C4-2B (cell line): ENCODE measurements at regions not wholly inside any gene's neighbourhood (a gene's known extent, or its start where the extent isn't known, plus 50 kb on each side); places are given as distances from the start of the nearest gene placed in this dataset.

ENCODE experiments used
- H3K27ac ChIP-seq: fragments of 450-650 bp; 2 replicates; pipeline ENCODE4 v1.5.1; 2017
- ZFX ChIP-seq: fragments of 450-650 bp; IDR thresholded peaks from 2 replicates; pipeline ENCODE4 v1.6.1; 2017
- TF ChIP-seq, protein P1 (sequence below): fragments of 450-650 bp; conservative IDR thresholded peaks from 2 replicates; pipeline ENCODE4 v1.5.1; 2017; ENCODE audit warnings: mild to moderate bottlenecking

DNA sequence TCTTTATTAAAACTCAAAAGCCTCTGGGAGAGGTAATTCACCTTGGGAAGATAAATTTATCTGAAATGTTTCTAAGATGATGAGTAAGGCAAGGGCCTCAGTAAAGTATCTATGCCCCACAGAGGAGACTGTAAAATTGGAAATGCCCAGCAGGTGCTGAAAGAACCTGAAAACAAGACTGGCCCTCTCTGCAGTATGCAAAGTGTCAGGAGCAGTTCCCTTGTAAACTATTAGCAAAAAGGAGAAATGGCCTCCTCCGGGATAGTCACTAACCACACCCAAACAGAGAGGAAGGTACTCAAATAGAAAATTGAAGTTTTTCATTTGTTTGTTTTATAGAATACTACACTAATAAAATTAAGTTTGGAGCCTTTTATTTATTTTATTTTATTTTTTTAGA, 81.2 kb downstream of the FZD1 start:
- H3K27ac ChIP-seq = no peak overlapping the region
- TF ChIP-seq, protein P1, sequence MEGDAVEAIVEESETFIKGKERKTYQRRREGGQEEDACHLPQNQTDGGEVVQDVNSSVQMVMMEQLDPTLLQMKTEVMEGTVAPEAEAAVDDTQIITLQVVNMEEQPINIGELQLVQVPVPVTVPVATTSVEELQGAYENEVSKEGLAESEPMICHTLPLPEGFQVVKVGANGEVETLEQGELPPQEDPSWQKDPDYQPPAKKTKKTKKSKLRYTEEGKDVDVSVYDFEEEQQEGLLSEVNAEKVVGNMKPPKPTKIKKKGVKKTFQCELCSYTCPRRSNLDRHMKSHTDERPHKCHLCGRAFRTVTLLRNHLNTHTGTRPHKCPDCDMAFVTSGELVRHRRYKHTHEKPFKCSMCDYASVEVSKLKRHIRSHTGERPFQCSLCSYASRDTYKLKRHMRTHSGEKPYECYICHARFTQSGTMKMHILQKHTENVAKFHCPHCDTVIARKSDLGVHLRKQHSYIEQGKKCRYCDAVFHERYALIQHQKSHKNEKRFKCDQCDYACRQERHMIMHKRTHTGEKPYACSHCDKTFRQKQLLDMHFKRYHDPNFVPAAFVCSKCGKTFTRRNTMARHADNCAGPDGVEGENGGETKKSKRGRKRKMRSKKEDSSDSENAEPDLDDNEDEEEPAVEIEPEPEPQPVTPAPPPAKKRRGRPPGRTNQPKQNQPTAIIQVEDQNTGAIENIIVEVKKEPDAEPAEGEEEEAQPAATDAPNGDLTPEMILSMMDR = no peak
- TF ChIP-seq ZFX = no peak

DNA sequence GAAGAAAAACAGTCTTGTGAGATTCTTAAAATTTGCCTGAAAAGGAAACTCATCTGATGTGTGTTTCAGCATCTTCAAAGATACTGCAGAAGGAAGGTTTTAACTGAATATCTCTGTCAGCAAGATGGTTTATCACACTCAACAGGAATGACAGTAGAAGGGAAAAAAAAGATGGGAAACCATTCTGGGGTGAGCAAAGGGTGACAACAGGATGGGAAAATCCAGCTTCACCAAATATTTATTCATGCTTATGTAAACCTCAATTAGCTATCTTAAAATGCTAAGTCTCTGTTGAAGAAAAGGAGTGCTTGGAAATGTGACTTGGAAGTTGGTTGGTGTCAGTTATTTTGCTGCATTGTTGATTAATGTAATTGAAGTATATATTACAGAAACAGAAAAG, 82.2 kb downstream of the FZD1 start:
- no peak overlapping the region for H3K27ac ChIP-seq
- TF ChIP-seq ZFX = no peak
- TF ChIP-seq, protein P1 = no peak

DNA sequence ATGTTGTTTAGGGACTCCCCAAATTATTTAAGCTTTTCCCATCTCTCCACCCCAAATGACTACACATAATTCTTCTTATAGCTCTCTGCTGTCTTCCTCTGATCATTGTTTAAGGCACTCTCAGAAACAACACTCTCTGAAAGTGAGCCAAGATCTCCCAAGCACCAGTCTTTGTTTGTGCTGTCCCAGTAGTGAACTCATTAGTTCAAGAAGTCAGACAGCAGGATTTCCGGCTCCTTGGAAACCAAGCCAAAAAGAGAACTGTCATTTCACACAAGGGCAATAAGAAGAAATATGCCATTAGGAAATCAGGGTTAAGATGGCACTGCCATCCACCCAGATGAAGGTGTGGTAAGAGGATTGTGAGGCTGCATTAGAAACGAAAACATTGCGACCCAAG, 83.1 kb downstream of the FZD1 start:
- TF ChIP-seq, protein P1 = no peak
- TF ChIP-seq ZFX = no peak
- peak overlapping the region; percentile 70 for H3K27ac ChIP-seq

DNA sequence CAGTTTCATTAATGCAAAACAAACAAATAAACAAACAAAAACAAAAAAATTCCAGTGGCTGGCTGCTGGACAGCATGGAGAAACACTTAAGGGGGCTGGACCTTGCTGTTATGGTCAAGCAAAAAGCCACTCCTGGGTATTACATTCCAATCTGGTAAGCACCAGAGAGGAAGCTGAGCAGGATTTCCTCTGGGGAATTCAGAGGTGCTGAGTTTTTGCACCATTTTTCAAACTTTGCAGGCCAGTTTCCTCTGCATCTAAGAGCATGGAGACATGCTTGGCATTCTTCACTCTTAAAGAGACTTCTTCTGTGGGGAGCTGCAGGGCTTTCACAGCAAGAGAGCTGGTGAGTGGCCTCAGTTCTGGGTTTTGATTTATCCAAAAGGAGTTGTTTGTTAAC, 84.5 kb downstream of the FZD1 start:
- peak overlapping the region; percentile 70; the same call in 1 of the 2 replicates for H3K27ac ChIP-seq
- no peak for TF ChIP-seq ZFX
- TF ChIP-seq, protein P1 = no peak

DNA sequence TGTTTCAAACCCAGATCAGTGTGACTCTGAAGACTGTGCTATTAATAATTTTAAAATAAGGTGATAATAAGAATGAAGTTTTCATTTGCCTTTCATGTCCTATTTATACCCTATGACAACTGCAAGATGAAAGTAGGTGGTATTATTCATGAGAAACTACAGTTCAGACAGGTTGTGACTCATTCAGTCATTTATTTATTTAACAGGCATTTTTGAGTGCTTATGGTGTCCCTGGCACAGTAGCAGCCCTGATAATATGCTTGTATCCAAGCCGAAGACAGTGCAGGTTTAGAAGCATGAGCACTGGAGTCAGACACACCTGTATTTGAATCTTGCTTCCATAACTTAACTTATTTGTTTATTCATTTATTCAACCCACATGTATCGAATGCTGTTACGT, 87.1 kb downstream of the FZD1 start:
- H3K27ac ChIP-seq = no peak overlapping the region
- no peak for TF ChIP-seq ZFX
- TF ChIP-seq, protein P1 = no peak

DNA sequence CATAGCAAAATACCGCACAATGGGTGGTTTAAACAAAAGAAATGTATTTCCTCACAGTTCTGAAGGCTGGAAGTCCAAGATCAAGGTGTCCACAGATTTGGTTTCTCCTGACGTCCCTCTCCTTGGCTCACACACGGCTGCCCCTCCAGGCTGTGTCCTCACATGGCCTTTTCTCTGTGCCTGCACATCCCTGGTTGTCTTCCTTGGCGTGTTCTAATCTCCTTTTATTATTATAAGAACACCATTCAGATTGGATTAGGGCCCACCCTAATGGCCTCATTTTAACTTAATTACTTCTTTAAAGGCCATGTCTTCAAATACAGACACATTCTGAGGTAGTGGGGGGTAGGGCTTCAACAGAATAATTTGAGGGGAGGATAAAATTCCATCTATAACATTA, 87.9 kb downstream of the FZD1 start:
- TF ChIP-seq, protein P1 = no peak
- no peak for TF ChIP-seq ZFX
- H3K27ac ChIP-seq = no peak overlapping the region

DNA sequence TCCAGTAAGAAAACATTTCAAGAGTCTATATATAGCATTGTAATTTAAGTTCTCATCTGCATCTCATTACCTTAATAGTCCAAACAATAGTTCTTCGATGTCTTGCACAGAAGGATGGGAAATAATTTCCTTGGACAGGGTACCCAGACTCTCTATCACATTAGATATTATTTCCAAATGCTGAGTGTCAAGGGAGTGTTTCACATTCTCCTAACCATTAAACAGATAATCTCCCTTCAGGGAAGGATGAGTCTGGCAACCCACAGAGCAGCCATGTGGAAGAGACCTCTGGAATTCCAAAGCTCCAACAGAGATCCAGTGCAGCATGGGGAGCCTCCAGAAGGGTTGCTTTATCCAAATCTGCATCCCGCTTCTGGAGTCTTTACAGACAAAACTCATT, 89.6 kb downstream of the FZD1 start:
- H3K27ac ChIP-seq = no peak overlapping the region
- no peak for TF ChIP-seq ZFX
- TF ChIP-seq, protein P1 = no peak
